ENCODE measurements at regions not wholly inside any gene's neighbourhood (a gene's known extent, or its start where the extent isn't known, plus 50 kb on each side); places are given as distances from the start of the nearest gene placed in this dataset.

DNA sequence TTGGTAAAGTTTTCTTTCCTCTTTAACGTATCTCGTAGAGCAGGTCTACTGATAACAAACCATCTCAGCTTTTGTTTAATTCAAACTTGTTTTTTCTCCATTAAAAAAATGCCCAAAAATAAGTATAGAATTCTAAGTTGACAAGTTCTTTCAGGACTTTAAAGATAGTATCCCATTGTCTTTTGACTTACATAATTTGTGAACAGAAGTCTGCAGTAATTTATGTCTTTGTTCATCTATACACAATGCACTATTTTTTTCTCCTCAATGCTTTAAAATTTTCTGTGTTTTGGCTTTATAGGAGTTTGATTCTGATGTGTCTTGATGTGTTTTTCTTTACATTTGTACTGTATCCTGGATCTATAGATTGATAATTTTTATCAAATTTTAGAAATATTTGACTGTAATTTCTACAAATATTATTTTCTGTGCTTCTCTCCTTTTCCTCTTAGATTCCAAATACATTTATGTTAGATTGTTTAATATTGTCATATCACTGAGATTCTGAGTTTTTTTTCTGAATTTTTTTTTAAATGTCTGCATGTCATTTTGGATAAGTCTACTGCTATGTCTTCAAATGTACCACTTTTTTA, 143.3 kb downstream of the FTCDNL1 start:
- DNase-seq = no peak

DNA sequence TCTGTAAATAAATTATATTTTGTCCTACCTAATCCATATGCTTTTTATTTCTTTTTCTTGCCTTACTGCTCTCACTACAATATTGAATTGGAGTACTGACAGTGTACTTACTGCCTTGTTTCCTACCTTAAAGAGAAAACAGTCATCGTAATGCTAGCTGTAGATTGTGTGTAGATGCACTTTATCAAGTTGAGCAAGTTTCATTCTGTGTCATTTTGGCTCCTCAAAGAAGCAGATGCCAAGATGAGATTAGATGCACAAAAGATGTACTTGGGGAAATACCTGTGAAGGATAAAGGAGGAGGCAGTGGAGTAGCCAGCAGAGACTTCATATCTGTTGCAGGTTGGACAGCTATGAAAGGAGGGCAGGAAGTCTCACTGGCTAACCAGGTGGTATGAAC, 145.5 kb downstream of the FTCDNL1 start:
- no peak for DNase-seq

DNA sequence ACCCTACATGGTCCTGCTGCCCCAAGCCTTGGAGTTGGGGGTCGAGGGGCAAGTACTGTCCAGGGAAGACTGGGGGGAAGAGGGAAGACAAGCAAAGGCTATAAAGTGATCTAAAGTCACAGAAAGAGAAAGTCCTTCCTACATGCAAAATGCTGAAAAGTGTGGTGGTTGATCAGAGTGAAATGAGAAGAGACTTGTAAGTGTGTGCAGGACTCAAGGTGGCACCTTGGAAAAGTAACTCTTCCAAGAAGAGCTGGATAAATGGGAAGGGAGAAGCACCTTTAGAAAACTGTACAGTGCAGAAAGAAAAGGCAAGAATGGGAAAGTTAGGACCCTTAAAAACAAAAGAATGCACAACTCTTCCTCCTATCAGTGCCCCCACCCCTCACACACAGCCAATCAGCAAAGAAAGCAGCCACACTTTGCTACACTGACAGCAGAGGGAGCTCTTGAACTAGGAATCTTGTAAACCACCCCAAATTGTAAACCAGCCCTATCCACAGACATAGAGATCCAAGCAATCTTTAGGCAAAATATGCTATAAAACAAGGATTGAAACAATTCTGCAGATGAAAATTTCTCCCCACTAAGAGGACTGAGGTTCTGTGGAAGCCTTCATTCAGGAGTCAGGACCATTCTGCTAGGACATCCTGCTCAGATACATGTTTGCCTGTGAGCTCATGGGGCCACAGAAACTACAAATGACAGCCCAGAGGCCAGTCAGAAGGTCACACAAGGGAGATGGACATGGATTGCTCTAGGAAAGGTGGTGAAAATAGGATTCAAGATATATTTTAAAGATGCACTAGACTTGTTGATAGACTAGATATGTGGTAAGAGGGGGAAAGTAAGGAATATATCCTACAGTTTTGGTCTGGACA, 146.4 kb downstream of the FTCDNL1 start:
- DNase-seq = no peak

DNA sequence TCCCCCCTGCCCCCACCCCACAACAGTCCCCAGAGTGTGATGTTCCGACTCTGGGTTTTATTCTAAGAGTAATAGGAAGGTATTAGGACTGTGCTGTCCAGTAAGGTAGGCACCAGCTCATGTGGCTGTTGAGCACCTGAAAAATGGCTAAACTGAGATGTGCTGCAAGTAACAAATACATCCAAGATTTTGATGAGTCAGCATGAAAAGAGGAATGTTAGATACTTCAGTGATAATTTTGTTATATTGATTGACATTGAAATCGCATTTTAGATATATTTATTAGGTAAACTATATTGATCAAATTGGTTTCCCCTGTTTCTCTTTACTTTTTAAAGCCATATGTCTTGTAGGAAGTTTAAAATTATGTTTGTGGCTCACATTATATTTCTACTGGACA, 147.8 kb downstream of the FTCDNL1 start:
- DNase-seq = no peak

DNA sequence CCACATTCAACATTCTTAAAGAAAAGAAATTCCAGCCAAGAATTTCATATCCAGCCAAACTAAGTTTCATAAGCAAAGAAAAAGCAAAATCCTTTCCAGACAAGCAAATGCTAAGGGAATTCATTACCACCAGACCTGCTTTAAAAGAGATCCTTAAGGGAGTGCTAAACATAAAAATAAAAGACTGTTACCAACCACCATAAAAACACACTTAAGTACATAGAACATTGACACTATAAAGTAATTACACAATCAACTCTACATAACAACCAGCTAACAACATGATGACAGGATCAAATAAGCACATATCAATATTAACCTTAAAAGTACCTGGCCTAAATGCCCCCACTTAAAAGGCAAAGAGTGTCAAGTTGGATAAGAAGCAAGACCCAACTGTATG, 153.5 kb downstream of the FTCDNL1 start:
- no peak for DNase-seq

DNA sequence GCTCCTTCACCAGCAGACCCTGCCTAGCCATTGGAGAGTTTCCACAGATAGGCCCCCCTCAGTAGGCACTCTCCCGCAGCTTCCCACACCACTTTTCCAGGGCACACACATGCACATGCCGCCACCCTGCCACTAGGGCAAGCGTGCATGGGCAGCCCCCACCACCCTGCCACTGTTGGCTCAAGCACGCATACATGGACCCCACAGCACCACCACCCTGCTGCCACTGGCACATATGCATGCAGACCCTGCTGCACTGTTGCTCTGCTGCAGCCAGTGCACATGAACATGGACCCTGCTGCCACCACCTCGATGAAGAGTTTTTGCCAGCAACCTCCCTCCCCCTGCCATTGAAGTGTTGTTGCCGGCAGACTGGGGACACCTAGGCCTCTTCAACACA, 154.9 kb downstream of the FTCDNL1 start:
- no peak for DNase-seq

DNA sequence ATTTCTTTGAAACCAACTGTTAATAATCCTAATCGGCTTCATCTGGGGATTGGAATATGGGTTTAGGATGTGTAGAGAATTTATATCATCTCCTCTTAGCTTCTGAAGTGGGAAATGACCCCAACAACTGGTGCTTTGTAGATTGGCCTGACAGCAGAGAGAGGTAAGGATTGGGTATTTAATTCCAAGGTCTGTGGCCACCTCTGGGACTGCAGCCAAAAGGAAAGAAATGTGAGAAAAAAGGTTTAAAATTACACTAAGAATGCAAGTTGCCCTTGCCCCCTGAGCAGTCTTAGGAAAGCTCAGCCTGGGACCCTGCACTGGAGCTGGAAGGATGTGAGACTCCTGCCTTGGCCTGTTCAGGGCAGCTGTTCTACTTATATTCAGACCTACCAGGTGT, 157.1 kb downstream of the FTCDNL1 start:
- no peak for DNase-seq

DNA sequence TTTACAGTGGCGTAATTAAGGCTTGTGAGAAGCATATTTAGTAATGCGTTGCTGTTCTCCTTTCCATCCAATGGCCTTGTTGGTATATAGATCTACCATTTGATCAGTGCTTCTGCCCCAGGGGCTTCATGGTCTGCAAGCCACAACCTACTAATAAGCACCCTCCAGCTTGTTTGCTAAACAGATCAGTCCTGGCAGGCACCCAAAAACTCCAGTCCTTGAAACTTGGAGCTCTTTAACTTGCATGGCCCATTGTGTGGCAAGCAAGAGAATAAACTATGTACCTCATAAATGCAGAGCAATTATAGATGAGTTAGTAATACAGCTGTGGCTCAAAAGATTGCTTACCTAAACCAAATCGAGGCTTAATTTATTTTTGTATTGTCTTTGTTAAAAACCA, 158.5 kb downstream of the FTCDNL1 start:
- peak; percentile 37 for DNase-seq

DNA sequence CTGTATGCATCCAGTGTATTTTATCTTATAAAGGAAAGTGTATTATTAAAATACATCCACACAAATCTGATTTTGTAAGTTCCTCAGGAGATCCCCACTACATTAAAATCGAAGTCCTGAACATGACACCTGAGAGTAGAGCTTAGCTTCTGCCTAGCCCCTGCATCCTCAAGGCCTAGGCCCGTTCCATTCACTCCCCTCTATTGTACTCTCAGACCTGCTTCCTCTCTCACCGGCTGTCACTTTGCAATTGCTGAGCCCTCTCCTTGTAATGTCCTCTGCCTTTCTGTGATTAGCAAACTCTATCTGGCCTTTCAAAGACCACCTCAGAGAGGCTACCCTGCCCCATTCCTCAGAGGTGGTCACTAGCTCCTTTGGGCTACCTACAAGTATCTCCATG, 160.8 kb downstream of the FTCDNL1 start:
- no peak for DNase-seq

DNA sequence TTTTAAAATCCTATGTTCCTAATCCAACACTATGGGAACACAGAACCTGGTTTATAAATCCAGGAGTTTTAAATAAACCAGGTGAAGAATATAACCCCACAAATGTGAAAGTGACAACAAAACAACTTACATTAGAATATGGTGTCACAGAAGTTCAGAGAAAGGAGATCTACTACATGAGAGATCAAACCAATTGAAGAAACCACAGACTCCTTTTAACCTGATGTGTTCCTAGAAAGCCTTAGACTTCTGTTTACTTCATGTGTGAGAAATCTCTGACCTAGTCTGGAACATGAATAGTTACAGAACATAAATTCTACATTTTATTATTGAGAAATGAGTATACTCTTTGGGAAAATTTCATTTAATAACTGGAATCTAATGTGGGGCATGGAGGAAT, 165.3 kb downstream of the FTCDNL1 start:
- no peak for DNase-seq

DNA sequence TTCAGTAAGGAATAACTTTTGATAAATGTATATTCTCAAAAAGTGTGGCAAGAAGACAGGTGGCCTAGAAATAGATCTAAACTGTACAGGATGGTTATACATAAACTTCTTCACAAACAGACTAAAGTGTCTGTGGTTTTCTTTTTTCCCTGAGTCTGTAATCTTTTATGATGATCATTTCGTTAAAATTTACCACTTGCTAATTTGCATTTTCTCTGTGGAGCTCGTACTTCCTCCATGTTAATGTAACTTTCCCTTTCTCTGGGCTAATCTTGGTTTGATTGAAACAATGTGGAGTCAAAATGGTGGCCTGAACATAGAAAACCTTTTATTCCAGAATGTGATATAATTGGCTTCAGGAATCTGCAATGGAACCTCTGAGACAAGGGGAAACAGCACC, 166.2 kb downstream of the FTCDNL1 start:
- no peak for DNase-seq

DNA sequence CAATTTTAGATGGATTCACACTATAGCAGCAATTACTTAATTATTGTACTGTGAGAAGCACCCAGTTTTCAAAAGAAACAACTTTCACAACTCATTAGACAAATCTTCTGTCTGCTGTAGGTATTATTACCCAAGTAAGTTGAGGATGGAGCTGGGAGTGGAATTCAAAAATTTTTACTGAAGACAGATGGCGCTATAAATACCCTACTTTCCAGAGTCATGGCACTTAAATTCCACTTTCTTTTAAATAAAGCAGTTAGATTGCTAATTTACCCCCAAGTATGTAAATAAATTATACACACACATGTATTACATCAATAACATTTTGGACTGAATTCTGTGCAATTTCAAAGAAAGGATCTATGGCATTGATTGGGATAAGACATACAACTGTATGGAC, 166.8 kb downstream of the FTCDNL1 start:
- no peak for DNase-seq

DNA sequence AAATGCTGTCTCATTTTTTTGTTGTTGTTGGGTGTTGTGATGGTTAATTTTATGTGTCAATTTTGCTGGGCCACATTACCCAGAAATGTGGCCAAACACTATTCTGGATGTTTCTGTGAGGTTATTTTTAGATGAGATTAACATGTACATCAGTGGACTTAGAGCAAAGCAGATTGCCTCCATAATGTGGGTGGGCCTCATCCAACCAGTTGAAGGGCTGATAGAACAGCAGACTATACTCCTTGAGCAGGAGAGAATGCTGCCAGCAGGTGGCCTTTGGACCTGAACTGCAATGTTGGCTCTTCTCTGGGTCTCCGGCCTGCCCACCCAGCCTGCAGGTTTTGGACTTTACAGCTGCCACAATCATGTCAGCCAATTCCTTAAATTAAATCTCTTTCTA, 169.0 kb downstream of the FTCDNL1 start:
- DNase-seq = no peak

DNA sequence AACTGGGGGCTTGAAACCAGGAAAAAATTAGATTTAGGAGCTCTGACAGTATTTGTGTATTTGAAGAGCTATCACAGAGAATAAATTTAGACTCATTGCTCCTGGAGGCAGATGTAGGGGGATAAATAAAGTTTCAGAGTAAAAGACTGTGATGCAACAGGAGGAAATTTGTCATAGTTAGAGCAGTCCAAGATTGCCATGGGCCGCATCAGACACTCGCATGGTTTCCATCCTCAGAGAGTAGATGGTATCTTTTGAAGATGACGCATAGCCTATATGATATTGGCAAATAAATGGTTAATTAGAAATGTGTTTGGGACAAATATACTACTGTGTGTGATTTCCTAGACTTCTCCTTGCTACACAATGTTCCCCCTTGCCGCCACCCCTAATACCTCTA, 170.5 kb downstream of the FTCDNL1 start:
- DNase-seq = no peak

DNA sequence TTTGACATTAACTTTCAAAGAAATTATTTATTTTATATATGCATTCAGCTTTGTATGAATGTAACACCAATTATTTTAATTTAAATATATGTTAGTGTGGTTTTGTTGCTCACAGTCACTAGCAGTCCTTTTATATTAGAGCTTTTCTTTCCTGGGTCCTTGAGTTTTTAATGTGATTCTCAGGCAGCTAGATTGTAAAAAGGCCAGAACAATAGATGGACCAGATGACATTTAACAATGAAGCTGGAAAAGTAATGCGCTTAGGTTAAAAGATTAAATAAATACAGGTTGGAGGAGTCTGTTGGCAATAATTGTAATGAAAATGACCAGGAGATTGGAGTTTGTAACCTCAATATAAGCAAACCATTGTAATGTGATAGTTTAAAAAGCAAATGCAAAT, 171.1 kb downstream of the FTCDNL1 start:
- DNase-seq = no peak

DNA sequence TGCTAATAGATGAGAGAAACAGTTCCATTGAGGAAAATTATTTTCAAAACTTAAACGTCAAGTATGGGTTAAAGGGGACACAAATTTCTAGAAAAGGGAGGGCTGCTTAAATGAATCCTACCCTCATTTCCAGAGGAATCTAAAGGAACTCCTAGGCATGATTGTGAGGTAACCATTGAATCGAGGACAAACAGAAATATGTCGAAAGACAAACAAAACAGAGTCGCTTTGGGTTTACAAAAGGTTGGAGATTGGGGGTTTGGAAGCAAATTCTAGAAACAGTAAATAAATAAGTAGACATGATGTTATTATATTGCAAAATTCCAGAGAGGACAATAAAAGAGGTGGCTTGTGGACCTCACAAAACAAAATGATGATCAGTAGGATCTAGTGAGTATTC, 173.1 kb downstream of the FTCDNL1 start:
- no peak for DNase-seq

DNA sequence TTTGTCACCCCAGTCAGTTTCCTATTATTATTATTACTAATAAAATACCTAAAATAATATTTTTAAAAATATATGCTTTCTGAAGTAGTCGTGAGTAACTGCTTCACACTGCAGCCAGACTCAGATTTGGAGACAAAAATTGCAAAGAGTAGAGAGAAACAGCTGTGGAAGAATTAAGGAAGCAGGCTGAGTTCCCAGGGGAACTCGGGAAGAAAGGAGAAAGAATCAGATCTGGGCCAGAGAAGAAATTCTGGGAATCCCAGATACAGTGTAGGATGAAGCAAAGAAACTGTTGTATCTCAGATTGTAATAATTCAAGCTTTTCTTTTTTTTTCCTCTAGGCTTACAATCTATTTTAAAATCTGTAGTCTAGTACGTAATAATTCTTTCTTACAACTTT, 182.3 kb downstream of the FTCDNL1 start:
- DNase-seq = no peak

DNA sequence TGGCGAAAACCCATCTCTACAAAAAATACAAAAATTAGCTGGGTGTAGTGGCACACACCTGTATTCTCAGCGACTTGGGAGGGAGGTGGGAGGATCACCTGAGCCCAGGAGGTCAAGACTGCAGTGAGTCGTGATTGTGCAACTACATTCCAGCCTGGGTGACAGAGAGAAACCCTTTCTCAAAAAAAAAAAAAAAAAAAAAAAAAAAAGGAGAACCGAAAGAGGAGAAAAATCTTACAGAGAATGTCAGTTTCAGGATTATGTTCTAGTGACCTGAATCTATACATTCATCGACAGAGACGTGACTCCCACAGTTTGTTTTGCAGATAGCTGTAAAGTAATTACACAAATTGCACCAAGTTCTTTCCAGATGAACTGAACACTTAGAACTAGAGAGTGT, 187.8 kb downstream of the FTCDNL1 start:
- no peak for DNase-seq

DNA sequence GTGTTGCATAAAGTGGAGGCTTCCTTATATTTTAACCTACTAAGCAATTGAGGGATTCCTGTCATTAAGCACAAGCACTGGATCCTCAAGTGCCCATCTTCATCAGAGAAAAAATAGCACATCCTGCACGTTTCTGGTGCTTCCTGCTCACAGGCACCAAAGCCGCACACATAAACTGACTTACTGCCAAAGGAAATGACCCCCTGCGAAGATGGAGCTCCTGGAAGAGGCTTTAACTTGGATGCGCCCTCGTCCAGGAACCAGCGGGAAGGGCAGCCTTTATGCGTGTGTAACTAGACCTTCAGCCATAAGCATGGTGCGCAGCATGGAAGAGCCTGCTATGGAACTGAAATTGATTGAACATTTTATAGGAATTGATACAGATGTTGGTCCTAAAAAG, 188.7 kb downstream of the FTCDNL1 start:
- DNase-seq = no peak

DNA sequence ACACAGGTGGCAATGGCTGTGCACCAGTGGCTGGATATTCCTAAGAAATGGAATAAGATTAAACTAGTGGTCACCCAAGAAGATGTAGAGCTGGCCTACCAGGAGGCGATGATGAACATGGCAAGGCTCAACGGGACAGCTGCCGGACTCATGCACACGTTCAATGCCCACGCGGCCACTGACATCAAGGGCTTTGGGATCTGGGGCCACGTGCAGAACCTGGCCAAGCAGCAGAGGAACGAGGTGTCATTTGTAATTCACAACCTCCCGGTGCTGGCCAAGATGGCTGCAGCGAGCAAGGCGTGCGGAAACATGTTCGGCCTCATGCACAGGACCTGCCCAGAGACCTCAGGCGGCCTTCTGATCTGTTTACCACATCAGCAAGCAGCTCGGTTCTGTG, 190.8 kb downstream of the FTCDNL1 start:
- no peak for DNase-seq

DNA sequence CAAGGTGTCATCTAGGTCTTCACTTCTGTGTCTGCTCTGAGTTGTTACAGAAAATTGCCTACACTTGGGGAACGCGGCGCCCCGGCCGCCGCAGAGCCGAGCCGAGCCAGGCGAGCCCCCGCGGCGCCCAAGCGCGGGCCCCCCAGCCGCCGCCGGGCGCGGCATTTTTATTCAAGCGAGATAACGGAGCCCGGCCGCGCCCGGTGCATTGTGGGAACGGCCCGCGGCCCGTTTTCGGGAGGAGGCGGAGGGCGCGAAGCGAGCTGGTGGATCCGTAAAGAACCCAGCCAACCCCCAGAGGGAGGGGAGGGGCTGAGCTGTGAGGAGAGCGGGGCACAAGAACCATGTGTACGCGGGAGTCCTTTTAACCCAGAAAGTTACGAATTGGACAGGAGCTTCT, 191.8 kb downstream of the FTCDNL1 start:
- no peak for DNase-seq

DNA sequence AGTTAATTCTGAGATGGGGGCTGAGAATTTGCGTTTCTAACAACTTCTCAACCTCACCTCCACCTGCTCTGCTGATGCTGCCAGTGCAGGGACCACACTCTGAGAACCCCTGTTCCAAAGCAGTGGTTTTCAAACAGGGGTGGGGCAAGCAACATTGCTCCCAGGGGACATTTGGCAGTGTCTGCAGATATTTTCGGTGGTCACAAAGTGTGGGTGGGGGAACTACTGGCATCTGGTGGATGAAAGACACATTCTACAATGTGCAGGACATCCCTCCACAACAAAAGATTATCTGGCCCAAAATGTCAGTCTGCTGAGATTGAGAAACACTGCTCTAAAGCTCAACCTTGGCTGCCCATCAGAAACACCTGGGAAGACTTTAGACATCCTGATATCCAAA, 188.7 kb upstream of the SATB2 start:
- no peak for DNase-seq

DNA sequence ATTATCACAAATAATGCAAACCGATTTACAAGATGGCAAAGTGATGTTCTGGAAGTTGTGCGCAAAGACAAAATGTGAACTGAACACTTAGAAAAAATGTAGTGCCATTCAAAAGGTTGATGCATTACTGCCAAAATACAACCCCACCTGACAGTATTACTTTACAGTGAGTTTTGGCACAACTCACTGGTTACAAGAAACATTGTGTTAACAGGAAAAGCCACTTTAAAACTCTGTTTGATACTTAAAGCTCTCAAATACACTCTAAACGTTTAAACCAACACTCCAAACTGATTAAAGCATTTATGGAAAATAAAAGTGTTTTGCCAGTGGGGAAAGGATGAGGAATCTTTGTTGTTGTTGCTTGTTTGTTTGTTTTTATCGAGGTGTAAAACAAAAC, 173.4 kb upstream of the SATB2 start:
- no peak for DNase-seq

DNA sequence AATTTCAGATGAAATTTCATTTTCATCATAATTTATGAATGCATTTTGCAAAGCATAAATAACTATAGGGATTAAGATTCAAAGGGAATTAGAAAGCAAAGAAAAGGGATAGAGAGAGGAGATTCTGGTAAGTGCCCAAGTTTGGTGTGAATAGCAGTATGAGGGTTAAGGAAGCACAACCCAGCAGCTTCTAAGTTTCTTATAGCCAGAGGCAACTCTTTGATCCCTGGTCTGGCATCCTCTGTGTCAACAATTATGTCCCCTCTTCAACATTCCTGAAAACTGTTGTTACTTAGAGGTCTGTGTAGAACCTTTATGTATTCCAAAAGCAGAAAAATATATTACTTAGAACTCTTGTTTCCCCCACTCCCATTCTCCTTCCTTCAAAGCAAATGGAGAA, 171.6 kb upstream of the SATB2 start:
- no peak for DNase-seq

DNA sequence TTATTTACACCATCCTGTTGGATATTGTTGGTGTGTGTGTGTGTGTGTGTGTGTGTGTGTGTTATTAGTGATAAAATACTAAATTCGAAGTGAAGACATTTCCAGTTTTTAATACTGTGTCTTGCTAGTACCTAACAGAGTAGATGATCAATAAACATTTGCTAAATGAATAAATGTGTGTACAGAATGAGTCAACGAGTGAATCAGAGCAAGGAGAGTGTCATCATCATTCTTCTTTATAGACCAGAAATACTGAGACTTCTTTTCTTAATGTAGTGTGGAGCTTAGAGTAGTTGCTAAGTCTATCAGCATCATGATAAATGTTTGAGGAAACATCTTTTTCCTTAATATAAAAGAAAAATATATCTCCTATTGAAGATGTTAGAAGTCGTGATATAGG, 169.7 kb upstream of the SATB2 start:
- DNase-seq = no peak

Data from SHP77 treated with DMSO at 0.1 percent for 48 hours (cell line).